Stimulated activated CD8-positive, alpha-beta memory T cell treated with anti-CD3 and anti-CD28 coated beads, Interleukin-12 subunit alpha, Interleukin-12 subunit beta, amount 100 ng/mL, for 24 hours (primary cell): ENCODE measurements at regions not wholly inside any gene's neighbourhood (a gene's known extent, or its start where the extent isn't known, plus 50 kb on each side); places are given as distances from the start of the nearest gene placed in this dataset.

Experiments used
- DNase-seq: peaks from one replicate; pipeline ENCODE4 v3.0.0-alpha.2; 2020; ENCODE audit errors: extremely low read depth

DNA sequence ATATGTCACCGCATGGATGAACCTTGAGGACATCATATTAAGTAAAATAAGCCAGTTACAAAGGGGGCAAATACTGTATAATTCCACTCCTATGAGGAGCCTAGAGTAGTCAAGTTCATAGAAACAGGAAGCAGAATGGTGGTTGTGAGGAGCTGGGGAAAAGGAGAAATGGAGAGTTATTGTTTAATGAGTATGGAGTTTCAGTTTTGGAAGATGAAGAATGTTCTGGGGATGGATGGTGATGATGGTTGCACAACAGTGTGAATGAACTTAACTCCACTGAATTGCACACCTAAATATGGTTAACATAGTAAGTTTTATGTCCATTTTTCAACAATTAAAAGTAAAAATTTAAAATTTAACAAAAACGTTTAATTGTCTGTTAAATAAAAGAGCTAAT lies 220.9 kb upstream of the JUN start:
- DNase-seq, result no peak

DNA sequence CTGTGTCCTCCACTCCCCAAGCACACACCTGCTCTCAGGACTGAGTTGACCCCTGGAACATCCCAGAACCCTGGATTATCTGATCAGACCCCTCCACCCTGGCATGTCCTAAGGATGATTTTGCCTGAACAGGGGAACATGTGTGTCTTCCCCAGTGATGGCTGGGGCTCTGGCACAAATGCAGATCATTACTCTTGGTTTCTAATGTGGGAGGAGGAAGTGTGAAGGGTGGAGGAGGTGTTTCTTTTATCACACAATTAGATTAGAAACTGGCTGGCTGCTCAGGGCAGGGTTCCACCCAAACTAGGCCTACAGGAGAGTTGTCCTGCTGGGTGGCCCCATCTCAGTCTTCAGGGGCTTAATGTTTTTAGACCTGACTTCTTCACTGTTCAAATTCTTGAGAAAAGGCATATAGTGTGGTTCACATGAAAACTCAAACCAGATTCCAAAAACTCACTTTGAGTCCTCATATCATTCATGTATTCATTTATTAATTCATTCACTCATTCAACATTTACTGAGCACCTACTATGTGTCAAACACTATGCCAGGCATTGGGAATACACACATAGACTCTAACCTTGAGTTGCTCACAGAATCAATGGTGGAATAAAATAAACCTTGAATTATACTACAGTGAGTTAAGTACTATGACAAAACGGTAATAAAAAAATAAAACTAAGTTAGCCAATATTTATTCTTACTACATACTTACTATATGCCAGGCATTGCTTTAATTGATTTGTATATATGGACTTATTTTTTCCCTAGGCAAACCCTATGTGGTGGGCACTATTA lies 221.8 kb upstream of the JUN start:
- no peak for DNase-seq

DNA sequence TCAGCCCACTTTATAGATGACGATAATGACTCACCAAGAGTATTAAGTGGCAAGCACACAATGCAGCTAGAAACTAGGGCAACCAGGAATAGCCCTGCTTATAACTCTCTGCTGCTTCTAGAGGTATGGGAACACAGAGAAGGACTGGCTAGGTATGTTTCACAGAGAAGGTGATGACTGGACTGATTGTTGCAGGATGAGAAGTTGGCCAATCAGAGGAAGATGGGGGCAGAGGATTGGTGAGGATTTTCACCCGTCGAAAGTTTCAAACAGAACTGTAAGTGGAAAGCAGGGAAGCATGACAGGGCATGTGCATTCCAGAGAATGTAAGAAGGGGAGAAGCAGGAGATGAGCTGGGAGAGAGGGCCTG lies 222.4 kb upstream of the JUN start:
- no peak for DNase-seq

DNA sequence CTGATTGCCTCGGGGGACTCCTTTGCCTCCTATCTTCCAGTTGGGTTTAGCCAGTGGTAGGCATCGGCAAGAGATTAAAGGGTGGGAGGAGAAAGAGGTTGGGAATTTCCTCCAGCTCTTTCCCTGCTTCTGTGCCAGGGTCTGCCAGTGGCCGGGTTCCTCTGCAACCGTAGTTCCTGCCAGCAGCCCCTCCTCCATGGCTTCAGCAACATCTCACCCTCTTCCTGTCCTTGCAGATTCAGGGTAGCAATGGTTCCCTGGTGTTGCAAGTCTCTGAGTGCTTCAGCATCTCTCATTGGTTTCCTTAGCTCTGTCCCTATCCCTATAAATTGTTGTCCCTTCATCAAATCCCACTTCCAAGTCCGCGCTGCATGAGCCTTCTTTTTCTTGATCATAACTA lies 223.1 kb upstream of the JUN start:
- no peak for DNase-seq

DNA sequence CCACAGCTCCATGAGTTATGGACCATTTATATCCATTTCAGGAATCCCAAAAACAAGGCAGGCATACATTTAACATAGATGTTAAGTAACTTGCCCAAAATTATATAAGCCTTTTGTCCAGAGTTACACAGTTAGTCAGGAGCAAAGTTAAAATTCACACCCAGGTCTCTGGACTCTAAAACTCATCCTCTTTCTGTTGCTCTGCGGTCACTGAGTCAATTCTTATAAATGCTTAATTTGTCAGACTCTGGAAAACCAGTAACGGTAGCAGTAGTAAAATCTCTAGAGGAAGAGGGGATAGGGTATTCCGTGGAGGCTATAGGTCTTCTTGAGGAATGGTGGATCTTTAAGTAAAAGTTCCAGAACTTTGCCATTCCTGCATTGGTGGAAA lies 223.6 kb upstream of the JUN start:
- DNase-seq, result no peak

DNA sequence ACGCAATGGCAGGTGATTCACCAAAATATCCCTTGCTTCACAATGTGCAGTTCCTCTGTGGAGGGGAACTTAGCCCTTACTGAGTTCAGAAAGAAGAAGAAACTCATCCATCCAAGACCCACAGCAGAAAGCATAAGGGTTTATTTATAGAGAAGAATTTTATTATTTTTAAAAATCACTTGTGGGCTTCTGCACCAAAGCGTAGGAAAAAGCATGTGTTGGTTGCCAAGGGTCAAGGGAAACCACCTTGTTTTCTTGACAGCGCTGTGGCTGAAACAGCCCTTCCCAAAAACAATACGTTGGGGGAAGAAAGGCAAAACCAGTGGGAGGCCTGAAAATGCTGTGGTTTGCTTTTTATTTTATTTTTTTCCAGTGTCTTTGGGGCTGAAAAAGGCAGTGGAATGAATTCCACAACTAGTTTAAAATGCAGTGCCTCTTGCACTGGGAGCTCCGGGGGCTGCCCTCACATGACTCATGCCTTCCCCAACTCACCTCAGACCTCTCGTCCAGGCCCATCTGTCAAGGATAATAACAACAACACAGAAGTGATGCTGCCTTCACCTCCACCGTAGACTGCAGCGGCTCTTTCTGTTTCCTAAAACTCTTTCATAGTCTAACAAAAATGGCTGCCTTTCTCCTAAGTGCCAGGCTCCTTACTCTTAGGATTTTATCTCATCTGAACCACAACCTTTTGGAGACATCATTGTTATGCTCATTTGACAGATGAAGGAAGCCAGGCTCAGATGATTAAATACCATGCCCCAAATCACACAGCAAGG lies 224.2 kb upstream of the JUN start:
- no peak for DNase-seq

DNA sequence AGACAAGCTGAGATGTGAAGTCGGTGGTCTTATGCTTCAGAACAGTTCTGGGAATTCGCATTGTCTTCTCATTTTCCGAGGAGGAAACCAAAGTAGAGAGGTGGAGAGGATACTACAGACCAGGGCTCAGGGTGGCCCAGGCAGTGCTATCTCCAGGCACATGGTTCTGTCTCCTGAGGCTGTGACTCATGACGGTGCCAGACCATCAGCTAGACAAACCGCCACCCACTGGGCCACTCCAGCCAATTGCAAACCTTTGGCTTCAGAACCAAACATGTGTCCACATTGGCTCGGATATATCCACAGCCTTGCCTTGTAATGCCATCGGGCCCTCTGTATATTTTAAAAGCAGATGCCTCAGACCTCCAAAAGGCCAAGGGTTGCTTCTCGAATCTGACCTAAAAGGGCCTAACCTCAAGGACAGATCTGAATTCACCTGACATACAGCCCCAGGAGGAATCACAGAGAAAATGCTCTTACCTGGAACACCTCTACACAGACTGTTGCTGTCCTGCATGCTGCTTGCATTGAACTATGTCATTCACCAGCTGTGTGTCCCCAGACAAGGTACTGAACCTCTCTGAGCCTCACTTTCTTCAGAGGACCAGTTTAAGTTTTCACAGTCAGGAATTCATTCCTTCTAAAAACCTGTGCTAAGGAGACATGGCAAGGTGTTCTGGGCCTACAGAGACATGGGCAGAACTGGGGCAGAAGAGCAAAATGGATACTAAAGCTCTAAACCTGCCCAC lies 224.9 kb upstream of the JUN start:
- no peak for DNase-seq

DNA sequence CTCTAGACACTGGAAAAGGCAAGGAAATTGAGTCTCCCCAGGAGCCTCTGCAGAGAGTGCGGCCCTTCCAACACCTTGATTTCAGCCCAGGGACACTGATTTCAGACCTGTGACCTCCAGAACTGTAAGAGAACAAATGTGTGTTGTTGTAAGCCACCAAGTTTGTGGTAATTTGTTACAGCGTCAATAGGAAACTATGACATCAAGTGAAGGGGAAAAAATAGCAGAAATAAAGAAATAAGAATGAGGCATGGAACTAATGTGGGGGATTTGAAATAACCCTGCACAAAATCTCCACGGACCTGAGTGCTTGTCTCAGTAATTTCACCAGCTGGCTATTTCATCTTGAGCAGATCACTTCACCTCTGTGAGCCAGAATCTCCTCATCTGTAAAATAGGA lies 227.8 kb upstream of the JUN start:
- no peak for DNase-seq

DNA sequence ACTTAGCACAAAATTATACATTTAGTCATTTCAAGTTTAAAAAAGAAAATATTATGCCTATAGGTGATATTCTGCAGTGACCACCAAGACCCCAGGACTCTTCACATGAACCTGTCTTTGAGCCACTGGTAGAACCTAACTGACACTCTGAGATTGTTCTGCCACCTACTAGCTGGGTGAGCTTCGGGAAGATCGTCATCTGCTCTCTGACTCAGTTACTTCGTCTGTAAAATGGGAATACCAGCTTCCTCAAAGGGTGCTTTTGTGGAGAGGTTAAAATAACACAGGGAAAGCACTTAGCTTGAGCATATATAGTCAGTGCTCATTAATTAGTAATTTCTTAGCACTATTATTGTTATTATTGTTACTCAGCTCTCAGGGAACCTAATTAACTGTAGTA lies 228.5 kb upstream of the JUN start:
- DNase-seq, result no peak

DNA sequence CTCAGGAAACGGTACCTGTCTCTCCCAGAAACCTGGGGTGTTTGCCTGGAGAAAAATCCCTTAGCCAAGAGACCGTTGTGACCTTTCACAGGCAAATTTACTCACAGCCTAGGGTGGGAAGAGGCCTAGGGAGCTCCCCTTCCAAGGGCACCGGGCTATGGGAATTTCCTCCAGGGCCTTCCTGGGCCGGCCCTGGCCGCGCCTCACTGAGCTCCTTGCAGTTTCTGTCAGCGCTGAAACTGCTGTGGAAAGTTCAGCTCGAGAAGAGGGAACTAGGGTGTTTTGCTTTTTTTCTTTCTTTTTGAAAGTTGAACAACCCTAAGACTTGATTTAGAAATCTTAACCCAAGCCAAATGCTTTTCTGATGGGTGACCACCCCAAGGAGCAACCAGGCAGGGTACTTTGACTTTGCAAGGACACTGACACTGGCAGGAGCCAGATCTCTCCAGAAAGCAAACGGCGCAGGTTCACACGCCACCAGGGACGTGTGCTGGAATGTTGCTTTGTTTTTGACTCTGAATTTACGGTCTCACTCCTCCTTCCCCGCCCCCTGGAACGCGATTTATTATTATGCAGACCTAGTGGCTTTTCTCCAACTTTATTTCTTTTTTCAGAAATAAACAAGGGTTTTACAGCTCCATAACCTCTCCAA lies 229.6 kb upstream of the JUN start:
- no peak for DNase-seq

DNA sequence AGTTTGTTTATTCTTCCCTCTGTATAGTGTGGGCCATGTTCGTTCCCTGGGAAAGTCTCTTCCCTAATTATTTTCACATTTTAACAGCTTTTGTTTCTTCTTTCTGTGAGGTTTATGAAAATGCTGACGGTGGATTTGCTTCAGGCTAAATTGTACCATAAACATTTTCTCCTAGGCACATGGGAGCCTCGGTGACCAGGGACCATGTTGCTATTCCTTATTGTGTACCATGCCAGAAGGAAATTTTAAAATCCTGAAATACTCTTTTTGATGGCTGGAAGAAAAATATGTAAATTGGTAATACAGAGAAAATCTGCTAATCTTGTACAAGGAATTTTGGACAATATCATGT lies 230.1 kb upstream of the JUN start:
- no peak for DNase-seq

DNA sequence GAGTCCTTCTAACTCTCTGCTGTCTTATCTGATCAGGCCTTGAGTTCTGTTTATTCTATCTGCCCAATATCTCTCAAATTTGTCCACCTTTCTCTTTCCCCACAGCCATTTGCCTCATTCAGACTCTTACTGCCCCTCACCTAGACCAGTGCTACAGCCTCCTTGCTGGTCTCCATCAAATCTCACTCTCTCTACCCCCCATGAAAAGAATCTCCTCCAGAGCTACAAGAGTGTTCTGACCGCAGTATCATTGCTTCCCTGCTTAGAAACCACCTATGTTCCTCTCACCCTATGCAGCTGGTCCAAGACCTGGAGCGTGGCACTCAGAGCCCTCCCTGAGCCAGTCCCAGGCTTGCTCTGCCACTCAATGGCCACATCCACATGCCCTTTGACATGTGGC lies 231.0 kb upstream of the JUN start:
- no peak for DNase-seq

DNA sequence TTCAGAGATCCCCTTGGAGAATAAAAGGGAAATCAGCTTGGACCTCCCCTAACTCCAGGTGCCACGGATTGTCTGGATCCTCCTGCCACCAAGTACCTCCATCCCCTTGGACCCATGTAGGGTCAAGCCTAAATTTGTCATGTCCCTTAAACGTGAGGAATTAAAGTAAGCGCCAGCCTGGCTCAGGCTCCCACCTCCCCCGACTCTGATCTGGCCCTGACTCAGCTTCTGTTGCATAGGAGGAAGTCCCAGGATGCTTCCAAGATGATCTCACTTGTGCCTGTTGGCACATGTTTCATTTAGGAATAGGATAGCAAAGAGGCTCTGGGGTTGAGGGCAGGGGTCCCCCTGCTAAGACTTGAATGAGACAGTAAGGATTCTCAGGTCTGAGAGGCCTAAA lies 231.9 kb upstream of the JUN start:
- DNase-seq, result no peak

DNA sequence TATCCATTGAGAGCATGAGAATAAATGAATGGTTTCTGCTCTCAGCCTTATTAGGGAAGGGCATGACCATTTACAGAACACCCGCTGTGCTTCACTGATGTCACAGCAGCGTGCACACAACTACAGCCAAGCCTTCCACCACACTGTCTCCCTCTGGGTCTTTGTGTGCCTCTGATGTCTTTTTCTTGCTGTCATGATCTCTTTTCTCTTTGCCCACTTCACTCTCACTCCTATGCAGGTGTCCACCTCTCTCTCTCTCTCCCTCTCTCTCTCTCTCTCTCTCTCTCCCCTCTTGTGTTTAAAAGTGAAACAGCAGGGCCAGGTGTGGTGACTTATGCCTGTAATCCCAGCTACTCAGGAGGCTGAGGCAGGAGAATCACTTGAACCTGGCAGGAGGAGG lies 232.5 kb upstream of the JUN start:
- DNase-seq, result no peak

DNA sequence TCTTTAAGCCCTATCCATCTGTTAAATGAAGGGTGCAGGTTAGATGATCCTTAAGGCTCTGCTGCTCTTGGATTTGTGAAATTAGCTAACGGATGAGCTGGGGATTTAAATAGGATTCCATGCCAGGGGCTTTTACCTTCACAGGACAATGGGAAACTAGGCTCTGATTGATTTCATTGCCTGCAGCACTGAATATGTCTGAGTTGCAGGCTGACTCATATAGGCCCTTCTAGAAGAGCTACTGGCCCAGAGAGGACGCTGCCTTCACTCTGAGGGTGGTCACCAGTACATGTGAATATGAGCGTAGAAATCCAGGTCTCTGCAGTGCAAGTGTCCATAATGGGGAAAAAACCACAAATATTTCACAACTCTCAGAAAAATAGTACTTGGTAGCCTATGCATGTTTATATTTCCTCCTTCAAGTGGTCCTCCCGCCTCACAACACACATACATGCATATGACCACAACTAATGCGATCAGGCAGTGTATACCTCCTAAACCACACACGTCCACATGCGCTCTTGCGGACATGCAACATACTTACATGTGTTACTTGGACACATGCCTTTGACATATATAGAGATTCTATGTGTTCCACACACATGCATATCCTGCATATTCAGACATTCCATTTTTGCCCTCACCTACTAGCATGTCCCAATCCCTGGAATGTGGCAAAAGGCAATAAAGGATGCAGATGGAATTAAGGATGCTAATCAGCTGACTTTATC lies 233.8 kb upstream of the JUN start:
- no peak for DNase-seq

DNA sequence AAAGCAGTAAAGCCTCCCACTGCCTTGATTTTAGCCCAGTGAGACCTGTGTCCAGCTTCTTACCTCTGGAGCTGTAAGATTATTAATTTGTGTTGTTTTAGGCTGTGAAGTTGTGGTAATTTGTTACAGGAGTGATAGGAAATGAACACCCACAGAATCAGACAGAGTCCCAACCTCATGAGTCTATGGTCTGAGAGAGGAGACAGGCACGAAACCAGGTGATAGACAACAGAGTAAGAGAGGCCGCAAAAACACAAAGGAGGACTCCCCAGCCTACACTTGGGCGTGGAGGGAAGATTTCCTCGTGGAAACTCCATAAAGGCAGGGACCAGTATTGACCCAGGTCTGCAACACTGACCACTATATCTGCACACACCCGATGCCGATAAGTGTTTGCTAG lies 234.6 kb upstream of the JUN start:
- no peak for DNase-seq

DNA sequence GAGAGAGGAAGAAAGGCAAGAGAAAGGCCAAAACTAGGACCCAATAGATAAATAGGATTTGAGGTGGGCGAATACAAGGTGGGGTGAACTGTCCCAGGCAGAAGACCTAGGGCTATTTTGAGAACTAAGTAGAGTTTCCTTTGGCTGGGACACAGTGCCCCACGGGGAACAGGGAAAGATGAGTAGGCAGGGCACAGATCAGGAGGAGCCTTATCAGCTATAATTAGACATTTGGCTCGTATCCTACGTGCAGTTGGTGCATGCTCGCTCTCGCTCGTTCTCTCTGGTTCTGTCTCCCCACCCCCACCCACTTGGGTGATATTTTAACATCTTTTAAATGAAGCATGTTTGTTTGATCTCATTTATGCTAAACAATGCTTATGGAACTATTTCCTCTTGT lies 235.0 kb upstream of the JUN start:
- DNase-seq, result no peak

DNA sequence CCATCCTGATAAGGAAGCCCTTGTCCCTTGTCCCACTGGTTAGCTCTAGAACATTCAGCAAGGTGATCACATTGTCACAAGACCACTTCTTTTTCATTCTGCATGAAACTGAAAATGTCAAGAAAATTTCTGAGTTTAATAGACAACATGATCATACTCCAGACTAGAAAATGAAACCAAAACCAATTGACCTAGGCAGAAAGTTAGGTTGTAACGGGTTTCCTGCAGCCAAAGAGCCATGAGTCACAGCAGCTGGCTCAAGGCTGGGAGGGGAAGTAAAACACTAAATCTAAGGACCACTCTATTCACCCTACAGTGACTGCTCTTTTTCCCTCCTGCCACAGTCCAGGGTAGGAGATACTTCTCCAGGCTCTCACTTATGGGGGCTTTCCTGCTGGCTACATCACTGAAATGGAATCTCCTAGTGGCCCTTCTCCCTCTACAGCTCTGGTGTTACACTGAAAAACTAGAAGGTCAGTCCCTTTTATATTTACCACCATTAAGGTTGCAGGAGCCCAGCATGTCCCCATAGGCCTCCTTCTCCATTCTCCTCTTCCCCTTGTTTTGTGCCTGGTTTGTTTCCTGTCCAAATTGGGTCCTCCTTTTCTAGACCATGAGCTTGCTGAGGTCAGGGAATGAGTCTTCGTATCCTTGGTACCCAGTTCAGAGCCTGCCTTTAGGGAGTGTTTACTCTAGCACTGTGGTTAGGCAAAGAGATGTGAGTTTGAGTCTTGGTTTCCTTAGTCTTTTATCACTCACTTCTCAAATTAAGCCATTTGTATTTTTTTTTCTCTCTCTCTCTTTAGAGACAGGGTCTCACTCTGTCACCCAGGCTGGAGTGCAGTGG lies 236.5 kb upstream of the JUN start:
- no peak for DNase-seq

DNA sequence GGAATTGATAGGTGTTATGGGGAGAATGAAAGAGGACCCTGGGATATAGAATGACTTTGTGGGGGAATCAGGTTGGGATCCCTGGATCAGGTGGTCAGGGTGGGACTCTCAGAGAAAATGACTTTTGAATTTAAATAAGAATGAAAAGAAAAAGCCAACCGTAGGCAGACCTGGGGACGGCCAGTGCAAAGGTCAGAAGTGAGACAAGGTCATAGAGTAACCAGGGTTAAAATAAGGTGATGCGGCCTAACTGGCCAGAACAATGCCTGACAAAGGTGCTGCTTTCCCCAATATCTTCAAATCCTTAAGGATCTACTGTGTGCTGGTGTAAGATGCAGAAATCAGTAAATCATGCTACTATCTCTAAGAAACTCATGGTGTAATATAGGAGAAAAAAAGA lies 238.4 kb upstream of the JUN start:
- DNase-seq, result no peak

DNA sequence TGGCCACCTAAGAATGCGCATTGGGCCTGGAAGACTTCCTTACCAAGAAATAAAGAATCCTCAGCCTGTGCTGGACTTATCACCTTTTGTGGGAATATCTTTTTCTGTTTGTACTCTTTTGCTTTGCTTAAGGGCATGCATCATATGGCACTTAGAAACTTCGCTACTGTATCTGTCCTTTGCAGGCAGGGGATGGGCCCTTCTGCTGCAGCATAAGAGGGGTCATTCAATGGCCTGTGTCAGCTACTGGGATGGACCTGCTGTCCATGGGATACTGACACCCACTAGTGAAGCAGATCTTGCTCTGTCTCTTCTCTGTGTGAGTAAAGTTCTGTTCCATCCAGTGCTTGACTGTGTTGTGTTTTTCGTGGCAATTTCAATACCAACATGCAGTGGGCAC lies 239.0 kb upstream of the JUN start:
- no peak for DNase-seq

DNA sequence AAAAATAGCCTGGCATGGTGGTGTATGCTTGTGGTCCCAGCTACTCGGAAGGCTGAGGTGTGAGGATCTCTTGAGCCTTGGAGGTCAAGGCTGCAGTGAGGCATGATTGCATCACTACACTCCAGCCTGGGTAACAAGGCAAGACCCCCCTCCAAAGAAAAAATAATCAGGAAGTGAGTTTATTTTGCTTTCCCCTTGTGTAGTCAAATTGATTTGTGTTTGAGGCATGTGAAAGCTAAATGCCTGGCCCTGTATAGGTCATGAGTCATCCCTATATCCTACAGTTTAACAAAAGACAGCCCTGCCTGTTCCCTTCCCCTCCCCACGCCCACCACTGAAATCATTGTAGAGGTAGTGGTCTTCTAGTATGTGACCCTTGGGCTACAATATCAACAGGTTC lies 241.4 kb upstream of the JUN start:
- DNase-seq, result no peak
